ENCODE measurements at regions not wholly inside any gene's neighbourhood (a gene's known extent, or its start where the extent isn't known, plus 50 kb on each side); places are given as distances from the start of the nearest gene placed in this dataset.

- no peak overlapping the region for H3K4me3 Mint-ChIP-seq
Measured at GRCh38 chr1:222045236-222045635, 303.3 kb upstream of the DUSP10 start.

GRCh38 chr1:222043444-222044292 is 301.8 kb upstream of the DUSP10 start:
- H3K4me3 Mint-ChIP-seq: no peak overlapping the region
- ChIA-PET POLR2A (no interaction called here), CTCF (interaction anchor here (0.5 kb wide), 1 partner anchor 340 kb away, joined by 3 read pairs; no protein-coding TSS in a partner anchor)
- H3K27me3 Mint-ChIP-seq: no peaks in the 10 kb centered on the region
- H3K36me3 Mint-ChIP-seq (ENCODE audit: low read depth): no peaks in the 10 kb centered on the region
- H3K27ac Mint-ChIP-seq: no peak overlapping the region
- H3K4me1 Mint-ChIP-seq: no peaks in the 10 kb centered on the region
- H3K9me3 Mint-ChIP-seq: no peaks in the 10 kb centered on the region
- no peak for DNase-seq

More at GRCh38 chr1:222045236-222045635, 303.3 kb upstream of the DUSP10 start:
- H3K4me1 Mint-ChIP-seq: no peaks in the 10 kb centered on the region
- H3K27me3 Mint-ChIP-seq: no peaks in the 10 kb centered on the region
- no peaks in the 10 kb centered on the region for H3K9me3 Mint-ChIP-seq
- DNase-seq: no peak
- no peak overlapping the region for H3K27ac Mint-ChIP-seq
- ChIA-PET POLR2A (no interaction called here), CTCF (interaction anchor here (0.6 kb wide), 1 partner anchor 66 kb away, joined by 3 read pairs; no protein-coding TSS in a partner anchor)
- H3K36me3 Mint-ChIP-seq (ENCODE audit: low read depth): no peaks in the 10 kb centered on the region

GRCh38 chr1:222042120-222042519 is 300.2 kb upstream of the DUSP10 start:
- CTCF ChIA-PET: no interaction called here
- DNase-seq: no peak
- no peaks in the 10 kb centered on the region for H3K36me3 Mint-ChIP-seq (ENCODE audit: low read depth)
- H3K9me3 Mint-ChIP-seq: no peaks in the 10 kb centered on the region
- H3K4me1 Mint-ChIP-seq: no peaks in the 10 kb centered on the region
- no peak overlapping the region for H3K4me3 Mint-ChIP-seq
- POLR2A ChIA-PET: no interaction called here
- no peaks in the 10 kb centered on the region for H3K27me3 Mint-ChIP-seq
- H3K27ac Mint-ChIP-seq: no peak overlapping the region

- no peak for DNase-seq
- no peaks in the 10 kb centered on the region for H3K27me3 Mint-ChIP-seq
- POLR2A ChIA-PET: no interaction called here
- CTCF ChIA-PET: interaction anchor here (1.1 kb wide), 1 partner anchor 10 kb away, joined by 3 read pairs; no protein-coding TSS in a partner anchor
- no peaks in the 10 kb centered on the region for H3K4me1 Mint-ChIP-seq
- H3K4me3 Mint-ChIP-seq: no peak overlapping the region
- no peak overlapping the region for H3K27ac Mint-ChIP-seq
- H3K9me3 Mint-ChIP-seq: no peaks in the 10 kb centered on the region
- no peaks in the 10 kb centered on the region for H3K36me3 Mint-ChIP-seq (ENCODE audit: low read depth)
Measured at GRCh38 chr1:222040955-222041354, 299.1 kb upstream of the DUSP10 start.

GRCh38 chr1:222040121-222040805 is 298.4 kb upstream of the DUSP10 start:
- Mint-ChIP-seq H3K36me3 (ENCODE audit: low read depth) (no peaks in the 10 kb centered on the region), H3K4me3 (no peak overlapping the region), H3K27ac (no peak overlapping the region), H3K4me1 (no peaks in the 10 kb centered on the region), H3K27me3 (no peaks in the 10 kb centered on the region), H3K9me3 (no peaks in the 10 kb centered on the region)
- CTCF ChIA-PET: interaction anchor here (1.1 kb wide), 1 partner anchor 10 kb away, joined by 3 read pairs; no protein-coding TSS in a partner anchor
- POLR2A ChIA-PET: no interaction called here
- no peak for DNase-seq

- DNase-seq: no peak
- H3K4me1 Mint-ChIP-seq: no peaks in the 10 kb centered on the region
- H3K4me3 Mint-ChIP-seq: no peak overlapping the region
- POLR2A ChIA-PET: no interaction called here
- CTCF ChIA-PET: no interaction called here
- H3K36me3 Mint-ChIP-seq (ENCODE audit: low read depth): no peaks in the 10 kb centered on the region
- H3K27me3 Mint-ChIP-seq: no peaks in the 10 kb centered on the region
- no peaks in the 10 kb centered on the region for H3K9me3 Mint-ChIP-seq
- H3K27ac Mint-ChIP-seq: no peak overlapping the region
Measured at GRCh38 chr1:222038971-222039370, 297.1 kb upstream of the DUSP10 start.

GRCh38 chr1:222037720-222038119 is 295.8 kb upstream of the DUSP10 start:
- H3K4me3 Mint-ChIP-seq: no peak overlapping the region
- H3K27me3 Mint-ChIP-seq: no peaks in the 10 kb centered on the region
- H3K9me3 Mint-ChIP-seq: no peaks in the 10 kb centered on the region
- no peak for DNase-seq
- ChIA-PET POLR2A (no interaction called here), CTCF (no interaction called here)
- H3K36me3 Mint-ChIP-seq (ENCODE audit: low read depth): no peaks in the 10 kb centered on the region
- no peaks in the 10 kb centered on the region for H3K4me1 Mint-ChIP-seq
- H3K27ac Mint-ChIP-seq: no peak overlapping the region

GRCh38 chr1:222034790-222035189 is 292.9 kb upstream of the DUSP10 start:
- Mint-ChIP-seq H3K36me3 (ENCODE audit: low read depth) (no peaks in the 10 kb centered on the region), H3K4me1 (no peaks in the 10 kb centered on the region), H3K27ac (no peak overlapping the region), H3K9me3 (no peaks in the 10 kb centered on the region), H3K4me3 (no peak overlapping the region), H3K27me3 (peaks cover 3% of the 10 kb centered on the region)
- ChIA-PET CTCF (no interaction called here), POLR2A (no interaction called here)
- DNase-seq: no peak

GRCh38 chr1:222033450-222033849 is 291.6 kb upstream of the DUSP10 start:
- Mint-ChIP-seq H3K27ac (no peak overlapping the region), H3K4me1 (no peaks in the 10 kb centered on the region), H3K4me3 (no peak overlapping the region), H3K36me3 (ENCODE audit: low read depth) (no peaks in the 10 kb centered on the region), H3K9me3 (no peaks in the 10 kb centered on the region), H3K27me3 (peaks cover 3% of the 10 kb centered on the region)
- POLR2A ChIA-PET: no interaction called here
- DNase-seq: no peak
- CTCF ChIA-PET: no interaction called here

GRCh38 chr1:222031318-222031717 is 289.4 kb upstream of the DUSP10 start:
- POLR2A ChIA-PET: no interaction called here
- peaks cover 3% of the 10 kb centered on the region for H3K27me3 Mint-ChIP-seq
- no peak overlapping the region for H3K4me3 Mint-ChIP-seq
- CTCF ChIA-PET: no interaction called here
- no peaks in the 10 kb centered on the region for H3K9me3 Mint-ChIP-seq
- H3K27ac Mint-ChIP-seq: no peak overlapping the region
- no peaks in the 10 kb centered on the region for H3K4me1 Mint-ChIP-seq
- no peaks in the 10 kb centered on the region for H3K36me3 Mint-ChIP-seq (ENCODE audit: low read depth)
- DNase-seq: no peak

- peaks cover 7% of the 10 kb centered on the region for H3K27me3 Mint-ChIP-seq
- ChIA-PET POLR2A (no interaction called here), CTCF (interaction anchor here (1.2 kb wide), 1 partner anchor 27 kb away, joined by 4 read pairs; no protein-coding TSS in a partner anchor)
- H3K27ac Mint-ChIP-seq: no peak overlapping the region
- H3K4me1 Mint-ChIP-seq: no peaks in the 10 kb centered on the region
- H3K4me3 Mint-ChIP-seq: no peak overlapping the region
- DNase-seq: no peak
- H3K9me3 Mint-ChIP-seq: no peaks in the 10 kb centered on the region
- no peaks in the 10 kb centered on the region for H3K36me3 Mint-ChIP-seq (ENCODE audit: low read depth)
Measured at GRCh38 chr1:222028676-222029075, 286.8 kb upstream of the DUSP10 start.

- Mint-ChIP-seq H3K27ac (no peak overlapping the region), H3K4me3 (no peak overlapping the region), H3K36me3 (ENCODE audit: low read depth) (no peaks in the 10 kb centered on the region), H3K4me1 (no peaks in the 10 kb centered on the region), H3K9me3 (no peaks in the 10 kb centered on the region), H3K27me3 (peaks cover 7% of the 10 kb centered on the region)
- DNase-seq: no peak
- ChIA-PET POLR2A (no interaction called here), CTCF (interaction anchor here (1.2 kb wide), 1 partner anchor 27 kb away, joined by 4 read pairs; no protein-coding TSS in a partner anchor)
Measured at GRCh38 chr1:222028116-222028515, 286.2 kb upstream of the DUSP10 start.

GRCh38 chr1:222026280-222026679 is 284.4 kb upstream of the DUSP10 start:
- no peak overlapping the region for H3K4me3 Mint-ChIP-seq

More at GRCh38 chr1:222026280-222026679, 284.4 kb upstream of the DUSP10 start:
- Mint-ChIP-seq H3K4me1 (no peaks in the 10 kb centered on the region), H3K9me3 (no peaks in the 10 kb centered on the region), H3K27me3 (peaks cover 4% of the 10 kb centered on the region), H3K36me3 (ENCODE audit: low read depth) (no peaks in the 10 kb centered on the region), H3K27ac (no peak overlapping the region)
- no peak for DNase-seq
- ChIA-PET CTCF (no interaction called here), POLR2A (no interaction called here)

Data from activated CD4-positive, alpha-beta T cell treated with anti-CD3 and anti-CD28 coated beads, Interleukin-2, amount 10 ng/mL, durations not matched to agents 7 days and 5 days (primary cell).